RPMI8226 (cell line): ENCODE measurements at regions not wholly inside any gene's neighbourhood (a gene's known extent, or its start where the extent isn't known, plus 50 kb on each side); places are given as distances from the start of the nearest gene placed in this dataset.
"Not testable (repeated sequence)": the region's sequence is repeated elsewhere in the genome, so short reads cannot be mapped to it uniquely, and the experiment has no call there.

Experiments used
- DNase-seq: peaks from one replicate; pipeline ENCODE4 v3.0.0-alpha.2; 2015

GRCh38 chr7:91717681-91718470, 162.6 kb downstream of the MTERF1 start:
- DNase-seq = no peak

GRCh38 chr7:91719008-91719407, 161.5 kb downstream of the MTERF1 start:
- DNase-seq = no peak

GRCh38 chr7:91720260-91720937, 160.1 kb downstream of the MTERF1 start:
- DNase-seq = no peak

GRCh38 chr7:91722831-91723230, 157.7 kb downstream of the MTERF1 start:
- DNase-seq = no peak

GRCh38 chr7:91729046-91729445, 151.5 kb downstream of the MTERF1 start:
- DNase-seq = not testable (repeated sequence)

GRCh38 chr7:91731976-91732375, 148.5 kb downstream of the MTERF1 start:
- DNase-seq = no peak

GRCh38 chr7:91749418-91749817, 131.1 kb downstream of the MTERF1 start:
- DNase-seq = no peak

- DNase-seq = no peak
Observed at GRCh38 chr7:91750091-91750490, 130.4 kb downstream of the MTERF1 start.

- no peak for DNase-seq
Observed at GRCh38 chr7:91752102-91752501, 128.4 kb downstream of the MTERF1 start.

GRCh38 chr7:91754280-91754679, 126.2 kb downstream of the MTERF1 start:
- not testable (repeated sequence) for DNase-seq

GRCh38 chr7:91755121-91755520, 125.4 kb downstream of the MTERF1 start:
- DNase-seq = not testable (repeated sequence)

GRCh38 chr7:91759205-91759863, 121.2 kb downstream of the MTERF1 start:
- peak; percentile 94 for DNase-seq

GRCh38 chr7:91767820-91768219, 112.7 kb downstream of the MTERF1 start:
- DNase-seq = no peak

GRCh38 chr7:91771394-91771793, 109.1 kb downstream of the MTERF1 start:
- DNase-seq = no peak

GRCh38 chr7:91771921-91772815, 108.3 kb downstream of the MTERF1 start:
- no peak for DNase-seq

- DNase-seq = no peak
Observed at GRCh38 chr7:91776171-91776570, 104.3 kb downstream of the MTERF1 start.

- DNase-seq = no peak
Observed at GRCh38 chr7:91777522-91777921, 103.0 kb downstream of the MTERF1 start.

GRCh38 chr7:91778416-91778815, 102.1 kb downstream of the MTERF1 start:
- DNase-seq = no peak

- no peak for DNase-seq
Observed at GRCh38 chr7:91780521-91780920, 100.0 kb downstream of the MTERF1 start.

- peak; percentile 23 for DNase-seq
Observed at GRCh38 chr7:91784469-91784868, 96.0 kb downstream of the MTERF1 start.

- no peak for DNase-seq
Observed at GRCh38 chr7:91787931-91788330, 92.6 kb downstream of the MTERF1 start.

- no peak for DNase-seq
Observed at GRCh38 chr7:91789086-91789485, 91.4 kb downstream of the MTERF1 start.

- DNase-seq = no peak
Observed at GRCh38 chr7:91789558-91789957, 90.9 kb downstream of the MTERF1 start.
